SHP77 (cell line): ENCODE measurements at regions not wholly inside any gene's neighbourhood (a gene's known extent, or its start where the extent isn't known, plus 50 kb on each side); places are given as distances from the start of the nearest gene placed in this dataset.
"Not testable (repeated sequence)": the region's sequence is repeated elsewhere in the genome, so short reads cannot be mapped to it uniquely, and the experiment has no call there.

Source experiments
- DNase-seq, 2 experiments: peaks; one replicate each; lab custom pipeline; 2025; lab: John Stamatoyannopoulos, UW

DNA sequence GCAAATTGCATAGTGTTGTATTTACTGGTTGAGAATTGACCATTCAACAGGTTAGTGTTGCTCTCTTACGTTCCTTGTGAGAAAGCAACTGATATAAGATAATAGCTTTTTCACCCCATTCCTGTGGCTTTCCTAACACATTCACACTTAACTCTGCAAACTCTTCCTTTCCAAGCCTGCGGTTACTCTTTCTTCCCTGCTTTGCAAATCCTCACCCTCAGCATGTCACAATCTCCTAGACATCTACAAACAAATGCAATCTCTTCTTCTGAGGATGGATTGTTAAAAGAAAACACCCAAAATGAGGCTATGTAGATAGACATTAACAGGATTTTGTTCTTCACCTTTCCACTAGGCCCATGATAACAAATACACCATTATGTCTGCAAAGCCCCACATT, 771.7 kb upstream of the PCDH7 start:
- no peak for DNase-seq

DNA sequence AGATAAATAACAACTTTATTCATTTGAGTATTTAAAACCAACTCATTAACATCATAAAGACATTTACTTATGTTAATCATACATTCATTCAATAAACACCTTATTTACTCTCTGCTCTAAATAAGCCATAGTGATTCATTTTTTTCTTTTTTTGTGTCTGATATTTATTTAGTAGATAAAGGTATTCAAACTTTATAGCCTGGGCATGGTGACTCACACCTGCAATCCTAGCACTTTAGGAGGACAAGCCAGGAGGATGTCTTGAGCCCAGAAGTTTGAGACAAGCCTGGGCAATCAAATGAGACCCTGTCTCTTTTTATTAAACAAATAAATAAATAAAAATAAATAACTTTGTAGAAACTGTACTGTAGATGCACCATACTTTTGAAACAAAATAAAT, 771.3 kb upstream of the PCDH7 start:
- DNase-seq: no peak

GRCh38 chr4:29966386-29966785, 753.8 kb upstream of the PCDH7 start:
- no peak for DNase-seq

DNA sequence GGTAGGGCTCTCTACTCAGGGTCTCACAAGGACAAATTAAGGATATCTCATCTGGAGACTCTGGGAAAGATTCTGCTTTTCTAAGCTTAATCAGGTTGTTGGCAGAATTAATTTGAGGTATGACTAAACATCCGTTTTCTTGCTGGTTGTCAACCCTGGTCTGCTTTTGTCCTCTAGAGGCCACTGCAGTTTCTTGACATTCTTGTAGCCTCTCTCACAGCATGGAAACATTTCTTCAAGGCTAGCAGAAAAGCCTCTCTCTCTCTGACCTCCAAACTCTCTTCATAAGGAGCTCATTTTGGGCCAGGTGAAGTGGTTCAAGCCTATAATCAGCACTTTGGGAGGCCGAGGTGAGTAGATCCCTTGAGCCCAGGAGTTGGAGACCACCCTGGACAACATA, 749.5 kb upstream of the PCDH7 start:
- DNase-seq: no peak

GRCh38 chr4:29972121-29972520, 748.0 kb upstream of the PCDH7 start:
- DNase-seq: no peak

- no peak for DNase-seq
Observed at GRCh38 chr4:29983890-29984289, 736.3 kb upstream of the PCDH7 start.

DNA sequence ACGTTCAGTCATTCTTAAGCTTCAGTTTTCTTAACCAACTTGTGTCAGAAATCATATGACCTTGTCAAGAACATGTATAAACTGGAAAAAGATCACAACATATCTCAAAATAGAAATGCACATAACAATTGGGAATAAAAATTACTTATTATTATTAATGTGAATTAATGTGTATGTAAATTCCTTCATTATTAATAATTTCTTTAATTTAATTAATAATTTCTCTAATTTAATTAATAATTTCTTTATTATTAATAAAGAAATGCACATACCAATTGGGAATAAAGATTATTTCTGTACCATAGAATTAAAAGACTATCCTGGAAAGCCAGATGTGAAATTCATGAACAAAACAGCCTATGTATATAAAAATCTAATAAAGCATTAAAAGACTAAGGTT, 718.5 kb upstream of the PCDH7 start:
- DNase-seq: no peak

- no peak for DNase-seq
Observed at GRCh38 chr4:30002341-30002740, 717.8 kb upstream of the PCDH7 start.

DNA sequence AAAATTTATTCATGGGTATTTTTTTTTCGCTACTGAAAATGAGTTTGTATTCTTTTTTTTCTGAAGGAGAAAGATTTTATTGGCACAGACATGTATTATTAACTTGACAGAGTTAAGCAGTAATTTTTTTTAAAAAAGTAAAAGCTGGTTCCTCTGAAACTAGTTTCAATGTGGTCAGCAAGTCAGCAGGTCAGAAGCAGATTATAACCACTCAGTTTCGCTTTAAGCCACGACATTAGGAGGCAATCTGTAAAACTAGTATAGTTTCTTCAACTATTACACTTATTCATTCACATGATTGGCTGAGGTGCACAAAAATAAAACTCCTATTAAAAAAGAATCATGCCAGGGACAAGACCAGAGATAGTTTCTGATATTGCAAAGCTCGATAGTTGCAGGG, 714.2 kb upstream of the PCDH7 start:
- DNase-seq: no peak

DNA sequence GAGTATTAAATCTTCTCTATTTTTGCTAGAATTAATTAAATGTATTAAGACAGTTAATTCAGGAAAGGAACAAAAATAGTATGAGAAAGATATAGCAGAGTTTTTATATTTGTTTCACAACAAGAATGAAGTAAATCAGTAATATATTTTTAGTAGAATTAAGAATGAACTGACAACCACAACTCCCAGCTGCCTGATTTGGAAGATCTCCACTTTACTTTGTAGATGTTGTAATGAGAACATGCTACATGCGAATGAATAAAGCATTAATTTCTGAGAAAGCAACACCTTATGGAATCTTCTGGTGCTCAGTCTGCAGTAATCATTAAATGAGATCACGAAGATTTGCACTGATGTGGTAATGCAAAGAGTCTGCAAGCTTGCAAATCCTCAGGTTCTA, 695.6 kb upstream of the PCDH7 start:
- no peak for DNase-seq

DNA sequence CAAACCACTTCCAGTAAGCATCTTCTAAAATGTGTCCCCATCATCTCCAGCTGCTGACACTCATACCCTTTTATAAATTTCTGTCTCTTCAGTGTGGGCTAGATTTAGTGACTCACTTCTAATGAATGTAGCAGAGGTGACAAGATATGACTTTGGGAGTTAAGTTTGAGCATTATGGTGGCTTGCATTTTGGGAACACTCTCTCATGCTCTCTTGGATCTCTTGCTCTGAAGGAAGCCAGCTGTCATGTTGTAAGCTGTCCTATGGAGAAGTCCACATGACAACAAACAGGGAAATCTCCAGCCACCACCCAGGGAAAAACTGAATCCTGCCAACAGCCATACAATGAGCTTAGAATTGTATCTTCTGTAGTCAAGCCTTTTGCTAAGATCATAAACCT, 691.3 kb upstream of the PCDH7 start:
- DNase-seq: no peak

DNA sequence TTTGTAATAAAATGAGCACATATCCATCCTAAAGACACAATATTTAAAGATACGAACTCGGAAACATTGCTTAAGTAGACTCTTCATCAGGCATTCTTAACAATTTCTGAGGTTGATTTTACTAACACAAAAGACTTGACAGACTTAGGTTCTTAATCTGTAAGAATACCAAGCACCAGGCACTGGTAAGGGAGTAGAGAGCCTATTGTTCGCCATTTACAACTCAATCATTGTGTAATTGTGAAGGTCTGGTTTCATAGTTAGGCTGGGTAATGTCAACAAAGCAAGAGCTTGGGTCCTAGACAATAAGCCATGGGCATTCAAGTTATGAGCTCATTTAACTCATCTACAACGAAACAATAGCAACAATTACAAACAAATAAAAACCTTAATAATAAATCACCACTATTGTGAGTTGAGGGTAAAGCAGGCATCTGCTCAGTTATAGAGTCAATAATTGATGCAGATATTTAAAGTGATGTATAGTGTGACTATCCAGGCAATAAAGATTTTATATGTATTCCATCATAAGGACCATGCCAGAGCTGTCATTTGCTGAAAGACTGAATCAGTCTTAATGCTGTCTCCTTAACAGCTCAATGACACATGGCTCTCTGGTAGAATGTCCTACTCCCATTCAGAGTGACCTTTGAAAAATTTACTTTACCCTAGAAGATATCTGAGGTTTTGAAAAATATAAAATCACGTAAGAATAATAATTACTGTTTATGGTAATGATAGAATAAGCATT, 664.0 kb upstream of the PCDH7 start:
- no peak for DNase-seq

DNA sequence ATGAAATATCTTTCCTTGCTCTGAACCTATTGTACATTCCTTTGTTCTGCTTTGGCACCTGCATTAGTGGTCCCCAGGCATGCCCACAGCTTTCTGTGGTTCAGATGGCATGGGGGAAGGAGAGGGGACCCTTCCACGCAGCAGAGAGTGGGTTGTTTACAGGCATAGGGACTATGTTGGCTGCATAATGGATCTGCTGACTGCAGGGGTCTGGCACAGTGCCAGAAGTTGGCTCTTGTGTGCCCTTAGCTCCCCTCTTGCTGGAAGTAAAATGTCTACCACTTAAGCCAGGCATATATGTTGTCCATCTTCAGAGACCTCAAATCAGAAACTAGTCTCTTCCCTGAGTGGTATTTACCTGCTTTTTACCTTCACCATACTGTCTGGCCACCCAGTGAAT, 651.9 kb upstream of the PCDH7 start:
- DNase-seq: no peak

- no peak for DNase-seq
Observed at GRCh38 chr4:30073011-30073710, 647.0 kb upstream of the PCDH7 start.

DNA sequence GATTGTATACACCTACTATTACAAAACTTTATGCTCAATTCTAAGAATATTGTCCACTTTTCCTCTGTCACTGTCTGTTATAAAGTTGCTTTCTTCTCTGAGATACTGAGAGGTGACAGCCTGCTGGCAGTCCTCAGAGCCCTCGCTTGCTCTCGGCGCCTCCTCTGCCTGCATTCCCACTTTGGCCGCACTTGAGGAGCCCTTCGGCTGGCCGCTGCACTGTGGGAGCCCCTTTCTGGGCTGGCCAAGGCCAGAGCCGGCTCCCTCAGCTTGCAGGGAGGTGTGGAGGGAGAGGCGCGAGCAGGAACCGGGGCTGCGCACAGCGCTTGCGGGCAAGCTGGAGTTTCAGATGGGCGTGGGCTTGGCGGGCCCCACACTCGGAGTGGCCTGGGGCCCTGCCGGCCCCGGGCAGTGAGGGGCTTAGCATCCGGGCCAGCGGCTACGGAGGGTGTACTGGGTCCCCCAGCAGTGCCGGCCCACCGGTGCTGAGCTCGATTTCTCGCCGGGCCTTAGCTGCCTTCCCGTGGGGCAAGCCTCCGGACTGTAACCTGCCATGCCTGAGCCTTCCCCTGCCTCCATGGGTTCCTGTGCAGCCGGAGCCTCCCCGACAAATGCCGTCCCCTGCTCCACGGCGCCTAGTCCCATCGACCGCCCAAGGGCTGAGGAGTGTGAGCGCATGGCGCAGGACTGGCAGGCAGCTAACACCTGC, 627.6 kb upstream of the PCDH7 start:
- DNase-seq: not testable (repeated sequence)

DNA sequence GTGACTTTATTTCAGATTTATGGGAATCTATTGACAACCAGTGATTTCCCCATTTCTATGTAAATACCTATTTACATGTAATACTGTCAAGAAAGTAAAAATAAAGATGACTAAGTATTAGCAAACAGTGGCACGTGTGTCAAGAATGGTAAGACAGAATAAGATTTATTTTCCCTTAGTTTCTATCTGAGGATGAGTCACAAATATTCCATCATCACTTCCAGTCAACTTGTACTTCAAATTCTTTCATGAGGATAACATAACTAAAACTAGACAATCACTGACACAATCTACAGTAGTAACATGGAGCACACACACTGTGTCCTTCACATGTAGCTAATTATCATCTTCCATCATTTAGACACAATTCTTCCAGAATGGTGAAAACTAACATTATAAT, 625.3 kb upstream of the PCDH7 start:
- no peak for DNase-seq

DNA sequence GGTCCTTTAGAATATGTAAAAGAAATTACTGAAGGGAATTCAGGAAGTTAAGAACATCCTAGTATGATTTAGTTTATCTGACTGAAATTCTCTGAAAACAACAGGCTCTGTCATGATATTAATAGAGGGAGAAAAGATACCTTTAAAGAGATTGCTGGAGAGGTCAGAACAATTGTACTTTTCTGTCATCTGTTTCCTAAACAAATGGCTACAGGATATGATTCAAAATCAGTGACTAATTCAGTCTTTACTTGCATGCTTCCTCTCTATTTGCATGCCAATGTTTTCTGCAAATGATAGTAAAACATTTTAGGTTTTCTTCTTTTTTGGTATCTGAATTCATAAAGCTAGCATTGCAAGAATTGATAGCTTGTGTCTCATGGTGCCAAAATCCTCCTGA, 616.7 kb upstream of the PCDH7 start:
- DNase-seq: no peak

GRCh38 chr4:30116401-30116800, 603.8 kb upstream of the PCDH7 start:
- no peak for DNase-seq

DNA sequence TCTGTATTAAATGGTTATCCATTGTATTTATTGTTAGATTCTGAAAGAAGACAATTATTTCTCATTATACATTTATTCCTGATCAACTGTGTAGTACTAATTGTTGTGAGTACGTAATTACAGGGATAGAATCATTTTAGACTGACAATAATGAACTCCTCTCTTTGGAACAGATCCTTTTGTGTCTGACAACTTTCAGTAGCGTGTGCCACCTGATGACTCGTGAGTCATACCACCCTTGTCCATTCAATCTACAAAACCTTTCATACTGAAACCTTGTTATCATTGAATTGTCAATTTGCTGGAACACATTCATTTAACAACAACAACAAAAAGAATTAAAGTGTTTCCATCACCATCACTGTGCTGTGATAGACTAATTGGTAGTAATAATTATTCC, 602.7 kb upstream of the PCDH7 start:
- DNase-seq: no peak

DNA sequence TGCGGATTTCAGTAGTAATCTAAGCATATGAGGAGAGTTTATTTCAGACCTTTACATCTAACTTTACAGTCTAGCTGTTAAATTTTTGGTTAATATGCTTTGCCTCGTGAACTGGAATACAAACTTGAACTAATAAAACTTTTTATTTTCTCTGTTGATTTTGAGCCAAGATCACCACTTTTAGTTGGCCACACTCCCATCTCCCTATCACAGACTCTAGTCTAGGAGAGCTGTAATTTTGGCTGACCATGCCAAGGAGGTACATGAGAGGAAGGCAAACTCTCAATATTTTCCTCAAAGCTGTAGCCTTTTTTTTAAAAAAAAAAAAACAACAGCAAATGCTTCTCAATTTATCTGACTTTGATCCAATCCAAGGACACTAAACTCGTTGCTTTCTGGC, 597.5 kb upstream of the PCDH7 start:
- DNase-seq: no peak

DNA sequence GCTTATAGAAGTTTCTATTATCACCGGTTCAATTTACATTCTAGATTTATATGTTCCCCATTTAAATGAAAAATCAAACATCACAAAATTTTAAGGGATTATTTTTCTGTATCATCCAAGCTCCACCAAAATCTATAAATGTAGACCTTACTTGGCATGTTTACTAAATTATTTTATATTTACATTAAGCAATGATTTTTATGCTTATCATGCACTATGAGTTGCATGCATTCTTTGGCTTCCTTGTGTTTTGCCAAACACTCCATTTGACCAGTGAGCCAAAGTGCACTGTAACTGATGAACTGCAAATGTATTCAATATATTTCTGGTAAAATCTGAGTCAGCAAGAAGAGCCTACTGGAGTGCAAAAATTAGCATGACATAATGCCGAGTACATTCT, 595.5 kb upstream of the PCDH7 start:
- not testable (repeated sequence) for DNase-seq

GRCh38 chr4:30125868-30126267, 594.3 kb upstream of the PCDH7 start:
- DNase-seq: no peak

DNA sequence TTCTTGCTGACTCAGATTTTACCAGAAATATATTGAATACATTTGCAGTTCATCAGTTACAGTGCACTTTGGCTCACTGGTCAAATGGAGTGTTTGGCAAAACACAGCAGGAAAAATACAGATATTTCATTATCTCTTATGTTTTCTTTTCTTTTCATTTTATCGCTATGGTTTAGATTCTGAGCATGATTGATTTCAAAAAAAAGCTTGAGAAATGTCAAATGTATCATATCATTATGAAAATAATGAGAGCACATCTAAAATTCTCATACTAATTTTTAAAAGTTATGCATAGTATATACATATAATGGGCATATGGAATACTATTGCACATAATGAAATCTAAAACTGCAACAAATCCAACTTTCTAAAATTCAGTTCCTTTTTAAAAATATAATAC, 593.8 kb upstream of the PCDH7 start:
- DNase-seq: no peak
